Endothelial cell of umbilical vein (primary cell): ENCODE measurements at regions not wholly inside any gene's neighbourhood (a gene's known extent, or its start where the extent isn't known, plus 50 kb on each side); places are given as distances from the start of the nearest gene placed in this dataset.

Source experiments
- BruUV-seq: library from RNA; stranded (reverse); fragments of 400-500 nt; replicated peaks from 2 replicates; lab custom pipeline; 2021; lab: Mats Ljungman, UMichigan
- CTCF ChIA-PET: fragments of 300-600, 350-600 bp; sonication (Branson Sonifier 250); formaldehyde crosslinking; loops from one replicate; lab custom pipeline; 2021; ENCODE audit warnings: antibody characterized with exemption, inconsistent platforms; lab: Charles Lee
- POLR2A ChIA-PET: fragments of 300-600, 350-600 bp; sonication (Branson Sonifier 250); formaldehyde crosslinking; loops from one replicate; lab custom pipeline; 2021; ENCODE audit warnings: antibody characterized with exemption, inconsistent platforms; lab: Charles Lee
- DNase-seq: peaks from one replicate; pipeline ENCODE4 v3.0.0-alpha.2; 2011; ENCODE audit warnings: low read depth, low spot score
- FAIRE-seq: peaks from 2 replicates; lab custom pipeline; 2011; peaks lifted over from hg19 to GRCh38; lab: Jason Lieb, UNC
- H2AFZ ChIP-seq: 2 replicates; pipeline ENCODE4 v1.6.0; 2012; ENCODE audit warnings: low read depth, low read length, control low read depth, inconsistent platforms
- H3K27ac ChIP-seq: 2 replicates; pipeline ENCODE4 v1.5.1; 2011; ENCODE audit warnings: low read depth, mild to moderate bottlenecking, control low read depth, low read length, moderate library complexity; ENCODE audit not compliant: insufficient read depth
- H3K27me3 ChIP-seq, 2 experiments: 2 replicates each; pipeline versions ENCODE4 v1.6.0 to v1.6.1; 2011; ENCODE audit warnings: low read length in 2 of 2, mixed read lengths in 1 of 2; ENCODE audit not compliant: control insufficient read depth in 2 of 2, insufficient read depth in 2 of 2
- H3K36me3 ChIP-seq, 2 experiments: 2 replicates in 1 of 2; 3 replicates in 1 of 2; pipeline ENCODE4 v1.5.1; 2011; ENCODE audit warnings: low read length in 2 of 2, mild to moderate bottlenecking in 1 of 2, moderate library complexity in 1 of 2; ENCODE audit not compliant: control insufficient read depth in 2 of 2, insufficient read depth in 2 of 2; ENCODE audit errors: extremely low read depth in 1 of 2
- H3K4me1 ChIP-seq: 3 replicates; pipeline ENCODE4 v1.5.1; 2011; ENCODE audit warnings: mild to moderate bottlenecking, low read length; ENCODE audit not compliant: control insufficient read depth, insufficient read depth; ENCODE audit errors: extremely low read depth
- H3K4me2 ChIP-seq: 2 replicates; pipeline ENCODE4 v1.6.1; 2011; ENCODE audit warnings: low read length, control low read depth, mixed read lengths; ENCODE audit not compliant: insufficient read depth
- H3K4me3 ChIP-seq, 3 experiments: fragments of 200-600 bp in 1 of 3; sonication (generic), shearing (Covaris generic) in 1 of 3; replicated peaks in 1 of 3; 2 replicates each; pipeline ENCODE4 v1.5.1; 2011 to 2016; ENCODE audit warnings: control low read depth in 3 of 3, low read length in 3 of 3, mild to moderate bottlenecking in 2 of 3, inconsistent platforms in 1 of 3, low read depth in 1 of 3, moderate library complexity in 1 of 3; ENCODE audit not compliant: insufficient read depth in 1 of 3
- H3K79me2 ChIP-seq: 2 replicates; pipeline ENCODE4 v1.6.0; 2012; ENCODE audit warnings: low read length, inconsistent platforms; ENCODE audit not compliant: control insufficient read depth, insufficient read depth
- H3K9ac ChIP-seq: replicated peaks from 2 replicates; pipeline ENCODE3; 2011; ENCODE audit warnings: low read length, control low read depth; ENCODE audit not compliant: insufficient read depth; ENCODE audit errors: extremely low read depth
- H3K9me1 ChIP-seq: replicated peaks from 3 replicates; pipeline ENCODE4 v1.6.0; 2011; ENCODE audit warnings: mild to moderate bottlenecking, low read length; ENCODE audit not compliant: control insufficient read depth, insufficient read depth; ENCODE audit errors: extremely low read depth
- H3K9me3 ChIP-seq: replicated peaks from 2 replicates; pipeline ENCODE4 v1.5.1; 2012; ENCODE audit warnings: low read length, inconsistent platforms; ENCODE audit not compliant: control insufficient read depth, insufficient read depth
- H4K20me1 ChIP-seq: replicated peaks from 2 replicates; pipeline ENCODE3; 2011; ENCODE audit warnings: mild to moderate bottlenecking, low read length; ENCODE audit not compliant: control insufficient read depth, insufficient read depth; ENCODE audit errors: extremely low read depth
- EZH2 ChIP-seq: IDR thresholded peaks from 2 replicates; pipeline ENCODE4 v1.6.1; 2012; ENCODE audit warnings: borderline replicate concordance, low read depth, mild to moderate bottlenecking, moderate library complexity, low read length, inconsistent platforms; ENCODE audit not compliant: severe bottlenecking
- FOS ChIP-seq: IDR thresholded peaks from 2 replicates; pipeline ENCODE4 v1.6.1; 2011; ENCODE audit warnings: mild to moderate bottlenecking, low read length, moderate library complexity, borderline replicate concordance; ENCODE audit not compliant: insufficient read depth
- GATA2 ChIP-seq: IDR thresholded peaks from 2 replicates; pipeline ENCODE4 v1.7.0; 2011; ENCODE audit warnings: low read depth, mild to moderate bottlenecking, moderate library complexity, mixed read lengths, low read length; ENCODE audit not compliant: insufficient read length, insufficient read depth
- JUN ChIP-seq: IDR thresholded peaks from 2 replicates; pipeline ENCODE4 v1.6.1; 2011; ENCODE audit warnings: borderline replicate concordance, low read depth; ENCODE audit not compliant: insufficient read length, insufficient read depth
- MAX ChIP-seq: IDR thresholded peaks from 2 replicates; pipeline ENCODE4 v1.6.1; 2011; ENCODE audit not compliant: insufficient read depth, insufficient read length
- MYC ChIP-seq: IDR thresholded peaks from one replicate; pipeline ENCODE4 v1.6.1; 2011; ENCODE audit warnings: mild to moderate bottlenecking, low read depth, low read length
- POLR2A ChIP-seq: IDR thresholded peaks from 2 replicates; pipeline ENCODE4 v1.6.1; 2012; ENCODE audit warnings: low read depth, mild to moderate bottlenecking, control low read depth, low read length
- POLR2AphosphoS5 ChIP-seq: IDR thresholded peaks from 2 replicates; pipeline ENCODE4 v1.6.1; 2012; ENCODE audit warnings: low read depth, mild to moderate bottlenecking, control low read depth, low read length, moderate library complexity; ENCODE audit not compliant: insufficient read depth
- dilution Hi-C: fragments of 300-500 bp; cut with MboI; formaldehyde crosslinking; loops from one replicate; pipeline ENCODE4 v1.15.0; 2019; ENCODE audit warnings: low sequenced_read_pairs; ENCODE audit not compliant: extremely low pct_ligation_motif_present
- intact Hi-C: fragments of 100-400 bp; cut with micrococcal nuclease; formaldehyde crosslinking; loops from one replicate; pipeline ENCODE4 v1.10.0; 2022

DNA sequence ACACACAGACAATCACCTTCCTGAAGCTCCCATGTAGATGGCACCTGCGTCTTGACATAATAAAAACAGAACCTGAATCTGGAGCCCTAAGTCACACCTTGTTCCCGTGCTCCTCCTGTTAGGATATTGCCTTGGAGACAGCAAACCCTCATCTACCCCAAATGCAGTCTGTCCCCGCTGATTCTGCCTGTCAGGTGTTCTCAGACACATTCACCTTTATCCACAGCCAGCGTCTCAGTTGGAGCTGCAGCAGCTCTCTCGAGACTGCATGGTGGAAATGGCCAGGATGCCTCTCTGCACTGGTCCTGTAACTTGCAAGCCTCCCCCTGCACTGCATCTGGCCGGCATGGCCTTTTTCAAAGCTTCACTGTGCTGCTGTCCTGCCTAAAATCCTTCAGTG, 218.0 kb upstream of the ZNF32 start:
- Histone ChIP-seq H3K9ac (no peak overlapping the region), H4K20me1 (no peaks in the 10 kb centered on the region), H3K36me3 (no peaks in the 10 kb centered on the region), H3K4me1 (peaks cover 49% of the 10 kb centered on the region), H3K9me1 (no peaks in the 10 kb centered on the region), H3K9me3 (no peaks in the 10 kb centered on the region), H3K27me3 (no peaks in the 10 kb centered on the region), H3K4me3 (no peak overlapping the region), H3K79me2 (no peaks in the 10 kb centered on the region), H3K4me2 (no peak overlapping the region), H2AFZ (no peak overlapping the region), H3K27ac (no peak overlapping the region)
- dilution Hi-C loops (no loop called here), intact Hi-C loops (loop anchor here (1.0 kb wide), 1 partner anchor 20 kb away; no protein-coding TSS in a partner anchor)
- CTCF ChIA-PET = interaction anchor here (1.6 to 3.8 kb wide), 4 partner anchors 9 to 177 kb away, joined by 5 to 25 read pairs (median 8); no protein-coding TSS in a partner anchor
- DNase-seq (no peak), FAIRE-seq (no peak)
- no peak for TF ChIP-seq POLR2AphosphoS5
- TF ChIP-seq EZH2 = no peak
- TF ChIP-seq JUN = no peak
- TF ChIP-seq FOS = no peak
- no peak for TF ChIP-seq GATA2
- no peak for TF ChIP-seq POLR2A
- no peak for TF ChIP-seq MYC
- no peak for TF ChIP-seq MAX
- no TSS peak for BruUV-seq
- POLR2A ChIA-PET = no interaction called here
